HepG2 (cell line): ENCODE measurements at regions not wholly inside any gene's neighbourhood (a gene's known extent, or its start where the extent isn't known, plus 50 kb on each side); places are given as distances from the start of the nearest gene placed in this dataset.
"Not testable (repeated sequence)": the region's sequence is repeated elsewhere in the genome, so short reads cannot be mapped to it uniquely, and the experiment has no call there.

Experiments
- ATAC-seq: fragments of 200-7000 bp; cut with Tn5 transposase; 3 replicates; pipeline ENCODE4 v1.9.1; 2020; ENCODE audit warnings: mild to moderate bottlenecking, moderate library complexity
- BruUV-seq: library from RNA; stranded (reverse); fragments of 400-500 nt; replicated peaks from 2 replicates; lab custom pipeline; 2021; lab: Mats Ljungman, UMichigan
- CTCF ChIA-PET: fragments of 300-600 bp; formaldehyde crosslinking; extraction: SDS; loops from one replicate; lab custom pipeline; 2021; ENCODE audit warnings: low total read pairs, inconsistent platforms, low intra/inter-chr PET ratio; lab: Yijun Ruan, JAX
- POLR2A ChIA-PET: fragments of 350-600 bp; sonication (Branson Sonifier 250); formaldehyde crosslinking; loops from one replicate; lab custom pipeline; 2020; ENCODE audit warnings: antibody characterized with exemption, inconsistent platforms; lab: Yijun Ruan, JAX
- DNase-seq: peaks from one replicate; pipeline ENCODE4 v3.0.0-alpha.2; 2015; ENCODE audit warnings: low spot score
- FAIRE-seq: peaks from 3 replicates; lab custom pipeline; 2011; peaks lifted over from hg19 to GRCh38; lab: Jason Lieb, UNC
- H2AFZ ChIP-seq: one replicate; pipeline ENCODE4 v1.6.1; 2011; ENCODE audit warnings: low read length, inconsistent platforms
- H3K27ac ChIP-seq: fragments of 300-600 bp; 3 replicates; pipeline ENCODE4 v1.8.0; 2011; ENCODE audit warnings: mixed run types, mild to moderate bottlenecking, mixed read lengths, low read length, inconsistent platforms; ENCODE audit not compliant: insufficient read depth; ENCODE audit errors: extremely low read length
- H3K27me3 ChIP-seq, 2 experiments: fragments of 200-600 bp in 1 of 2; 2 replicates in 1 of 2; 3 replicates in 1 of 2; pipeline versions ENCODE4 v1.6.0 to v1.8.0; 2011; ENCODE audit warnings: low read length in 2 of 2, mild to moderate bottlenecking in 2 of 2, moderate library complexity in 2 of 2, inconsistent platforms in 1 of 2; ENCODE audit not compliant: insufficient read depth in 2 of 2, control insufficient read depth in 1 of 2
- H3K36me3 ChIP-seq, 2 experiments: fragments of 200-600 bp in 1 of 2; replicated peaks in 1 of 2; 2 replicates in 1 of 2; 3 replicates in 1 of 2; pipeline versions ENCODE4 v1.5.1 to v1.8.0; 2011; ENCODE audit warnings: low read length in 2 of 2, inconsistent platforms in 1 of 2; ENCODE audit not compliant: insufficient read depth in 2 of 2, control insufficient read depth in 1 of 2
- H3K4me1 ChIP-seq: 2 replicates; pipeline ENCODE4 v1.5.1; 2012; ENCODE audit warnings: low read length, inconsistent platforms; ENCODE audit not compliant: insufficient read depth
- H3K4me2 ChIP-seq: 2 replicates; pipeline ENCODE4 v1.6.0; 2011; ENCODE audit warnings: low read depth, low read length, inconsistent platforms
- H3K4me3 ChIP-seq, 3 experiments: fragments of 200-600 bp in 1 of 3; sonication (generic), shearing (Covaris generic) in 1 of 3; replicated peaks in 1 of 3; 2 replicates each; pipeline ENCODE4 v1.5.1; 2011 to 2016; ENCODE audit warnings: low read length in 3 of 3, inconsistent platforms in 2 of 3, low read depth in 2 of 3, mild to moderate bottlenecking in 2 of 3, control low read depth in 1 of 3, mixed read lengths in 1 of 3; ENCODE audit not compliant: insufficient read depth in 1 of 3
- H3K79me2 ChIP-seq: one replicate; pipeline ENCODE4 v1.6.1; 2011; ENCODE audit warnings: low read length, inconsistent platforms; ENCODE audit not compliant: insufficient read depth
- H3K9ac ChIP-seq: 2 replicates; pipeline ENCODE4 v1.6.0; 2011; ENCODE audit warnings: mild to moderate bottlenecking, low read depth, low read length, inconsistent platforms; ENCODE audit not compliant: insufficient read depth
- H3K9me3 ChIP-seq: 2 replicates; pipeline ENCODE4 v1.5.1; 2012; ENCODE audit warnings: mild to moderate bottlenecking, low read length
- H4K20me1 ChIP-seq: 2 replicates; pipeline ENCODE4 v1.6.0; 2011; ENCODE audit warnings: inconsistent platforms, mild to moderate bottlenecking, low read length, moderate library complexity; ENCODE audit not compliant: insufficient read depth
- KLF16 ChIP-seq, 2 experiments: sonication (generic) in 1 of 2; formaldehyde crosslinking in 1 of 2; IDR thresholded peaks; 2 replicates each; pipeline versions ENCODE4 v1.6.1 to v1.8.0; 2016 to 2023; ENCODE audit warnings: missing genetic modification reagents in 2 of 2, missing compliant biosample characterization in 1 of 2
- RFX5 ChIP-seq: IDR thresholded peaks from 2 replicates; pipeline ENCODE4 v1.6.1; 2011; ENCODE audit warnings: low read depth, low read length, improper control_type of control experiment
- SMARCE1 ChIP-seq: fragments of 450-650 bp; IDR thresholded peaks from 2 replicates; pipeline ENCODE4 v1.6.1; 2017; ENCODE audit warnings: borderline replicate concordance
- SRF ChIP-seq: IDR thresholded peaks from 2 replicates; pipeline ENCODE4 v1.6.1; 2011; ENCODE audit warnings: mild to moderate bottlenecking, low read depth, low read length, moderate library complexity
- ZNF205 ChIP-seq: IDR thresholded peaks from 2 replicates; pipeline ENCODE4 v1.6.1; 2018; ENCODE audit warnings: missing biosample characterization, missing genetic modification reagents
- ZNF468 ChIP-seq: sonication (generic); formaldehyde crosslinking; IDR thresholded peaks from 2 replicates; pipeline ENCODE4 v1.8.0; 2022; ENCODE audit warnings: mild to moderate bottlenecking, moderate library complexity, missing genetic modification reagents
- ZNF546 ChIP-seq: sonication (generic); formaldehyde crosslinking; conservative IDR thresholded peaks from 2 replicates; pipeline ENCODE4 v1.8.1; 2023; ENCODE audit warnings: mild to moderate bottlenecking, missing genetic modification reagents
- ZNF790 ChIP-seq: sonication (generic); formaldehyde crosslinking; IDR thresholded peaks from 2 replicates; pipeline ENCODE4 v1.8.0; 2022; ENCODE audit warnings: missing genetic modification reagents, mild to moderate bottlenecking, borderline replicate concordance
- WGBS: methylation state at CpG from one replicate; pipeline ENCODE4 v1.1.6; 2017; ENCODE audit warnings: low lambda C conversion rate; 5-methylcytosine and 5-hydroxymethylcytosine counted together
- in situ Hi-C: cut with HindIII; loops from 2 replicates; pipeline ENCODE4 v1.10.0; 2017; ENCODE audit warnings: low pct_unique_long_range_greater_than_20kb; ENCODE audit not compliant: extremely low pct_ligation_motif_present
- intact Hi-C: fragments of 100-400 bp; cut with micrococcal nuclease; formaldehyde crosslinking; loops from one replicate; pipeline ENCODE4 v1.10.0; 2022; ENCODE audit not compliant: unreplicated experiment
- TF ChIP-seq, protein P1 (sequence below): IDR thresholded peaks from 2 replicates; pipeline ENCODE4 v1.4.0; 2020; ENCODE audit warnings: mild to moderate bottlenecking, missing genetic modification reagents
- TF ChIP-seq, protein P2 (sequence below): sonication (generic); formaldehyde crosslinking; IDR thresholded peaks from 2 replicates; pipeline ENCODE4 v1.4.0; 2020; ENCODE audit warnings: mild to moderate bottlenecking, missing genetic modification reagents
- TF ChIP-seq, protein P3 (sequence below): sonication (generic); formaldehyde crosslinking; IDR thresholded peaks from 2 replicates; pipeline ENCODE4 v1.5.1; 2020; ENCODE audit warnings: mild to moderate bottlenecking, moderate library complexity, missing genetic modification reagents

DNA sequence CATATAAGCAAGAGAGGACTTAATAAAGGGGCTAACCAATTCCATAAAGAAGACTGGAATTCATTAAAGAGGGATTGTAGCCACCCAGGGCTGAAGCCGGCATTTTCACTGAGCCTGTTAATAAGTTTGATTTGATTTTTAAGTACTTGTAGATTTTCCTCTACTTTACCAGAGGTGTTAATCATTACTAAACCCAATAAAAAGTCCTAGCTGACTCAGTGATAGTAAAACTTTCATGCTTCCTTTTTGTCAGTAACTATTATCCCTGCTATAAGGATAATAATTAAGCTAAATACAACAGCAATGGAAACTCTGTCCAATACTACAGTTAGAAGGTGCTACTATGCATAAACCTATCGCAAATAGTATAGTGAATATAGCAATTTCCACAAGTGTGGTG is 260.2 kb downstream of the CEMIP2 start:
- H3K4me3 ChIP-seq, H3K27ac ChIP-seq, intact Hi-C loops, POLR2A ChIA-PET, H4K20me1 ChIP-seq, H3K4me2 ChIP-seq, H3K27me3 ChIP-seq, H3K4me1 ChIP-seq, in situ Hi-C loops, BruUV-seq, DNase-seq, H3K9me3 ChIP-seq, H3K36me3 ChIP-seq, H3K9ac ChIP-seq, H2AFZ ChIP-seq, CTCF ChIA-PET, H3K79me2 ChIP-seq, ATAC-seq, FAIRE-seq: not testable (repeated sequence)
- WGBS, result 26% methylated on average over 2 of the region's 2 CpGs

DNA sequence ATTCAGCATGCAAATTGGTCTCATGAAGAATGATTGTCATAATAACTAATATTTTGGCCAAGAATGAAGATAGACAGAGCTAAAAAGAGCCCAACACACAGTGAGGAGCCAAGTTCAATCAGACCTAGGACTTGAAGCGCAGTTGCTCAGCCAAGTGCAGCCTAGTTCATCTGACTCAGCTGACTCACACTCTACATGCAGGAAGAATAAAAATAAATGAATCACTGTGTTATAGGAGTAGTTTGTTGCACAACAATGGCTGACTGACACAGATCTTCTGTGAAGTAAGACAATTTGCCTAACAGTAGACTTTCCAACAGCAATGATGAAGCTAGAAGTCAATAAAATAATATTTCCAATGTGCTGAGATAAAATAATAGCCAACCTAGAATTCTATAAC is 261.5 kb downstream of the CEMIP2 start:
- ChIA-PET CTCF (no interaction called here), POLR2A (no interaction called here)
- in situ Hi-C loops, result no loop called here
- intact Hi-C loops, result no loop called here
- Histone ChIP-seq H3K27ac (no peak overlapping the region), H3K4me1 (no peaks in the 10 kb centered on the region), H3K4me2 (no peak overlapping the region), H3K27me3 (no peaks in the 10 kb centered on the region), H3K4me3 (no peak overlapping the region), H3K79me2 (no peaks in the 10 kb centered on the region), H2AFZ (no peak overlapping the region), H3K9ac (no peak overlapping the region), H3K36me3 (no peaks in the 10 kb centered on the region), H4K20me1 (no peaks in the 10 kb centered on the region), H3K9me3 (no peaks in the 10 kb centered on the region)
- 0% methylated on average over 1 of the region's 1 CpG for WGBS
- ATAC-seq, result no peak
- no TSS peak for BruUV-seq
- no peak for FAIRE-seq
- no peak for DNase-seq
- TF ChIP-seq SRF (no peak), KLF16 (CRISPR knock-in tag; IDR thresholded peaks at IDR 0.05) (no peak), ZNF205 (no peak), RFX5 (no peak), ZNF790 (CRISPR knock-in tag) (no peak), ZNF468 (CRISPR knock-in tag) (no peak), SMARCE1 (no peak), ZNF546 (no peak)
- TF ChIP-seq, protein P1, sequence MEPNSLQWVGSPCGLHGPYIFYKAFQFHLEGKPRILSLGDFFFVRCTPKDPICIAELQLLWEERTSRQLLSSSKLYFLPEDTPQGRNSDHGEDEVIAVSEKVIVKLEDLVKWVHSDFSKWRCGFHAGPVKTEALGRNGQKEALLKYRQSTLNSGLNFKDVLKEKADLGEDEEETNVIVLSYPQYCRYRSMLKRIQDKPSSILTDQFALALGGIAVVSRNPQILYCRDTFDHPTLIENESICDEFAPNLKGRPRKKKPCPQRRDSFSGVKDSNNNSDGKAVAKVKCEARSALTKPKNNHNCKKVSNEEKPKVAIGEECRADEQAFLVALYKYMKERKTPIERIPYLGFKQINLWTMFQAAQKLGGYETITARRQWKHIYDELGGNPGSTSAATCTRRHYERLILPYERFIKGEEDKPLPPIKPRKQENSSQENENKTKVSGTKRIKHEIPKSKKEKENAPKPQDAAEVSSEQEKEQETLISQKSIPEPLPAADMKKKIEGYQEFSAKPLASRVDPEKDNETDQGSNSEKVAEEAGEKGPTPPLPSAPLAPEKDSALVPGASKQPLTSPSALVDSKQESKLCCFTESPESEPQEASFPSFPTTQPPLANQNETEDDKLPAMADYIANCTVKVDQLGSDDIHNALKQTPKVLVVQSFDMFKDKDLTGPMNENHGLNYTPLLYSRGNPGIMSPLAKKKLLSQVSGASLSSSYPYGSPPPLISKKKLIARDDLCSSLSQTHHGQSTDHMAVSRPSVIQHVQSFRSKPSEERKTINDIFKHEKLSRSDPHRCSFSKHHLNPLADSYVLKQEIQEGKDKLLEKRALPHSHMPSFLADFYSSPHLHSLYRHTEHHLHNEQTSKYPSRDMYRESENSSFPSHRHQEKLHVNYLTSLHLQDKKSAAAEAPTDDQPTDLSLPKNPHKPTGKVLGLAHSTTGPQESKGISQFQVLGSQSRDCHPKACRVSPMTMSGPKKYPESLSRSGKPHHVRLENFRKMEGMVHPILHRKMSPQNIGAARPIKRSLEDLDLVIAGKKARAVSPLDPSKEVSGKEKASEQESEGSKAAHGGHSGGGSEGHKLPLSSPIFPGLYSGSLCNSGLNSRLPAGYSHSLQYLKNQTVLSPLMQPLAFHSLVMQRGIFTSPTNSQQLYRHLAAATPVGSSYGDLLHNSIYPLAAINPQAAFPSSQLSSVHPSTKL (CRISPR knock-in tag), result no peak
- TF ChIP-seq, protein P2, sequence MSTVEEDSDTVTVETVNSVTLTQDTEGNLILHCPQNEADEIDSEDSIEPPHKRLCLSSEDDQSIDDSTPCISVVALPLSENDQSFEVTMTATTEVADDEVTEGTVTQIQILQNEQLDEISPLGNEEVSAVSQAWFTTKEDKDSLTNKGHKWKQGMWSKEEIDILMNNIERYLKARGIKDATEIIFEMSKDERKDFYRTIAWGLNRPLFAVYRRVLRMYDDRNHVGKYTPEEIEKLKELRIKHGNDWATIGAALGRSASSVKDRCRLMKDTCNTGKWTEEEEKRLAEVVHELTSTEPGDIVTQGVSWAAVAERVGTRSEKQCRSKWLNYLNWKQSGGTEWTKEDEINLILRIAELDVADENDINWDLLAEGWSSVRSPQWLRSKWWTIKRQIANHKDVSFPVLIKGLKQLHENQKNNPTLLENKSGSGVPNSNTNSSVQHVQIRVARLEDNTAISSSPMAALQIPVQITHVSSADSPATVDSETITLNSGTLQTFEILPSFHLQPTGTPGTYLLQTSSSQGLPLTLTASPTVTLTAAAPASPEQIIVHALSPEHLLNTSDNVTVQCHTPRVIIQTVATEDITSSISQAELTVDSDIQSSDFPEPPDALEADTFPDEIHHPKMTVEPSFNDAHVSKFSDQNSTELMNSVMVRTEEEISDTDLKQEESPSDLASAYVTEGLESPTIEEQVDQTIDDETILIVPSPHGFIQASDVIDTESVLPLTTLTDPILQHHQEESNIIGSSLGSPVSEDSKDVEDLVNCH (CRISPR knock-in tag), result no peak
- TF ChIP-seq, protein P3, sequence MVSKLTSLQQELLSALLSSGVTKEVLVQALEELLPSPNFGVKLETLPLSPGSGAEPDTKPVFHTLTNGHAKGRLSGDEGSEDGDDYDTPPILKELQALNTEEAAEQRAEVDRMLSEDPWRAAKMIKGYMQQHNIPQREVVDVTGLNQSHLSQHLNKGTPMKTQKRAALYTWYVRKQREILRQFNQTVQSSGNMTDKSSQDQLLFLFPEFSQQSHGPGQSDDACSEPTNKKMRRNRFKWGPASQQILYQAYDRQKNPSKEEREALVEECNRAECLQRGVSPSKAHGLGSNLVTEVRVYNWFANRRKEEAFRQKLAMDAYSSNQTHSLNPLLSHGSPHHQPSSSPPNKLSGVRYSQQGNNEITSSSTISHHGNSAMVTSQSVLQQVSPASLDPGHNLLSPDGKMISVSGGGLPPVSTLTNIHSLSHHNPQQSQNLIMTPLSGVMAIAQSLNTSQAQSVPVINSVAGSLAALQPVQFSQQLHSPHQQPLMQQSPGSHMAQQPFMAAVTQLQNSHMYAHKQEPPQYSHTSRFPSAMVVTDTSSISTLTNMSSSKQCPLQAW (CRISPR knock-in tag), result no peak
